ENCODE measurements at regions not wholly inside any gene's neighbourhood (a gene's known extent, or its start where the extent isn't known, plus 50 kb on each side); places are given as distances from the start of the nearest gene placed in this dataset.
"Not testable (repeated sequence)": the region's sequence is repeated elsewhere in the genome, so short reads cannot be mapped to it uniquely, and the experiment has no call there.

GRCh38 chr1:221983444-221983843 is 241.6 kb upstream of the DUSP10 start:
- no peaks in the 10 kb centered on the region for H3K36me3 ChIP-seq (ENCODE audit: control insufficient read depth, insufficient read depth, low read length)
- H3K27me3 ChIP-seq (replicated peaks; ENCODE audit: control insufficient read depth, insufficient read depth, low read length, poor library complexity, severe bottlenecking) = no peaks in the 10 kb centered on the region
- H3K4me3 ChIP-seq (ENCODE audit: insufficient read depth, low read depth, low read length, poor library complexity, severe bottlenecking) = no peak overlapping the region
- H3K27ac ChIP-seq (ENCODE audit: insufficient read depth, low read length, poor library complexity, severe bottlenecking) = no peak overlapping the region
- H3K9me3 ChIP-seq (ENCODE audit: control insufficient read depth, low read length) = no peaks in the 10 kb centered on the region
- DNase-seq = no peak
- H3K4me1 ChIP-seq (ENCODE audit: control insufficient read depth, insufficient read depth, low read length, poor library complexity, severe bottlenecking) = no peaks in the 10 kb centered on the region

GRCh38 chr1:221981461-221981860 is 239.6 kb upstream of the DUSP10 start:
- Histone ChIP-seq H3K9me3 (ENCODE audit: control insufficient read depth, low read length) (no peaks in the 10 kb centered on the region), H3K27me3 (replicated peaks; ENCODE audit: control insufficient read depth, insufficient read depth, low read length, poor library complexity, severe bottlenecking) (no peaks in the 10 kb centered on the region), H3K4me3 (ENCODE audit: insufficient read depth, low read depth, low read length, poor library complexity, severe bottlenecking) (no peak overlapping the region), H3K27ac (ENCODE audit: insufficient read depth, low read length, poor library complexity, severe bottlenecking) (no peak overlapping the region), H3K4me1 (ENCODE audit: control insufficient read depth, insufficient read depth, low read length, poor library complexity, severe bottlenecking) (no peaks in the 10 kb centered on the region), H3K36me3 (ENCODE audit: control insufficient read depth, insufficient read depth, low read length) (no peaks in the 10 kb centered on the region)
- no peak for DNase-seq

GRCh38 chr1:221979444-221980032 is 237.6 kb upstream of the DUSP10 start:
- no peak overlapping the region for H3K27ac ChIP-seq (ENCODE audit: insufficient read depth, low read length, poor library complexity, severe bottlenecking)
- no peak for DNase-seq

GRCh38 chr1:221978631-221979334 is 236.9 kb upstream of the DUSP10 start:
- not testable (repeated sequence) for H3K4me1 ChIP-seq (ENCODE audit: control insufficient read depth, insufficient read depth, low read length, poor library complexity, severe bottlenecking); H3K4me3 ChIP-seq (ENCODE audit: insufficient read depth, low read depth, low read length, poor library complexity, severe bottlenecking); H3K9me3 ChIP-seq (ENCODE audit: control insufficient read depth, low read length); H3K27me3 ChIP-seq (replicated peaks; ENCODE audit: control insufficient read depth, insufficient read depth, low read length, poor library complexity, severe bottlenecking); DNase-seq; H3K27ac ChIP-seq (ENCODE audit: insufficient read depth, low read length, poor library complexity, severe bottlenecking); H3K36me3 ChIP-seq (ENCODE audit: control insufficient read depth, insufficient read depth, low read length)

More at GRCh38 chr1:221979444-221980032, 237.6 kb upstream of the DUSP10 start:
- Histone ChIP-seq H3K4me1 (ENCODE audit: control insufficient read depth, insufficient read depth, low read length, poor library complexity, severe bottlenecking) (no peaks in the 10 kb centered on the region), H3K27me3 (replicated peaks; ENCODE audit: control insufficient read depth, insufficient read depth, low read length, poor library complexity, severe bottlenecking) (no peaks in the 10 kb centered on the region), H3K36me3 (ENCODE audit: control insufficient read depth, insufficient read depth, low read length) (no peaks in the 10 kb centered on the region), H3K4me3 (ENCODE audit: insufficient read depth, low read depth, low read length, poor library complexity, severe bottlenecking) (no peak overlapping the region), H3K9me3 (ENCODE audit: control insufficient read depth, low read length) (no peaks in the 10 kb centered on the region)

GRCh38 chr1:221973787-221974186 is 231.9 kb upstream of the DUSP10 start:
- H3K27me3 ChIP-seq (replicated peaks; ENCODE audit: control insufficient read depth, insufficient read depth, low read length, poor library complexity, severe bottlenecking); H3K4me3 ChIP-seq (ENCODE audit: insufficient read depth, low read depth, low read length, poor library complexity, severe bottlenecking); H3K36me3 ChIP-seq (ENCODE audit: control insufficient read depth, insufficient read depth, low read length); H3K27ac ChIP-seq (ENCODE audit: insufficient read depth, low read length, poor library complexity, severe bottlenecking); H3K4me1 ChIP-seq (ENCODE audit: control insufficient read depth, insufficient read depth, low read length, poor library complexity, severe bottlenecking); DNase-seq; H3K9me3 ChIP-seq (ENCODE audit: control insufficient read depth, low read length): not testable (repeated sequence)

- Histone ChIP-seq H3K9me3 (ENCODE audit: control insufficient read depth, low read length) (no peaks in the 10 kb centered on the region), H3K4me1 (ENCODE audit: control insufficient read depth, insufficient read depth, low read length, poor library complexity, severe bottlenecking) (no peaks in the 10 kb centered on the region), H3K36me3 (ENCODE audit: control insufficient read depth, insufficient read depth, low read length) (no peaks in the 10 kb centered on the region), H3K27me3 (replicated peaks; ENCODE audit: control insufficient read depth, insufficient read depth, low read length, poor library complexity, severe bottlenecking) (no peaks in the 10 kb centered on the region), H3K27ac (ENCODE audit: insufficient read depth, low read length, poor library complexity, severe bottlenecking) (no peak overlapping the region), H3K4me3 (ENCODE audit: insufficient read depth, low read depth, low read length, poor library complexity, severe bottlenecking) (no peak overlapping the region)
- DNase-seq = no peak
These were observed 230.7 kb upstream of the DUSP10 start for GRCh38 chr1:221972276-221973235.

- H3K36me3 ChIP-seq (ENCODE audit: control insufficient read depth, insufficient read depth, low read length); H3K27ac ChIP-seq (ENCODE audit: insufficient read depth, low read length, poor library complexity, severe bottlenecking); H3K27me3 ChIP-seq (replicated peaks; ENCODE audit: control insufficient read depth, insufficient read depth, low read length, poor library complexity, severe bottlenecking); H3K4me3 ChIP-seq (ENCODE audit: insufficient read depth, low read depth, low read length, poor library complexity, severe bottlenecking); DNase-seq; H3K9me3 ChIP-seq (ENCODE audit: control insufficient read depth, low read length); H3K4me1 ChIP-seq (ENCODE audit: control insufficient read depth, insufficient read depth, low read length, poor library complexity, severe bottlenecking): not testable (repeated sequence)
These were observed 229.1 kb upstream of the DUSP10 start for GRCh38 chr1:221971035-221971434.

- H3K27me3 ChIP-seq (replicated peaks; ENCODE audit: control insufficient read depth, insufficient read depth, low read length, poor library complexity, severe bottlenecking); H3K27ac ChIP-seq (ENCODE audit: insufficient read depth, low read length, poor library complexity, severe bottlenecking); H3K9me3 ChIP-seq (ENCODE audit: control insufficient read depth, low read length); H3K4me3 ChIP-seq (ENCODE audit: insufficient read depth, low read depth, low read length, poor library complexity, severe bottlenecking); H3K4me1 ChIP-seq (ENCODE audit: control insufficient read depth, insufficient read depth, low read length, poor library complexity, severe bottlenecking); DNase-seq; H3K36me3 ChIP-seq (ENCODE audit: control insufficient read depth, insufficient read depth, low read length): not testable (repeated sequence)
These were observed 227.5 kb upstream of the DUSP10 start for GRCh38 chr1:221969298-221969858.

- H3K27me3 ChIP-seq (replicated peaks; ENCODE audit: control insufficient read depth, insufficient read depth, low read length, poor library complexity, severe bottlenecking); H3K27ac ChIP-seq (ENCODE audit: insufficient read depth, low read length, poor library complexity, severe bottlenecking); H3K36me3 ChIP-seq (ENCODE audit: control insufficient read depth, insufficient read depth, low read length); DNase-seq; H3K4me3 ChIP-seq (ENCODE audit: insufficient read depth, low read depth, low read length, poor library complexity, severe bottlenecking); H3K4me1 ChIP-seq (ENCODE audit: control insufficient read depth, insufficient read depth, low read length, poor library complexity, severe bottlenecking); H3K9me3 ChIP-seq (ENCODE audit: control insufficient read depth, low read length): not testable (repeated sequence)
These were observed 225.6 kb upstream of the DUSP10 start for GRCh38 chr1:221967538-221967937.
